ENCODE measurements at regions not wholly inside any gene's neighbourhood (a gene's known extent, or its start where the extent isn't known, plus 50 kb on each side); places are given as distances from the start of the nearest gene placed in this dataset.

DNA sequence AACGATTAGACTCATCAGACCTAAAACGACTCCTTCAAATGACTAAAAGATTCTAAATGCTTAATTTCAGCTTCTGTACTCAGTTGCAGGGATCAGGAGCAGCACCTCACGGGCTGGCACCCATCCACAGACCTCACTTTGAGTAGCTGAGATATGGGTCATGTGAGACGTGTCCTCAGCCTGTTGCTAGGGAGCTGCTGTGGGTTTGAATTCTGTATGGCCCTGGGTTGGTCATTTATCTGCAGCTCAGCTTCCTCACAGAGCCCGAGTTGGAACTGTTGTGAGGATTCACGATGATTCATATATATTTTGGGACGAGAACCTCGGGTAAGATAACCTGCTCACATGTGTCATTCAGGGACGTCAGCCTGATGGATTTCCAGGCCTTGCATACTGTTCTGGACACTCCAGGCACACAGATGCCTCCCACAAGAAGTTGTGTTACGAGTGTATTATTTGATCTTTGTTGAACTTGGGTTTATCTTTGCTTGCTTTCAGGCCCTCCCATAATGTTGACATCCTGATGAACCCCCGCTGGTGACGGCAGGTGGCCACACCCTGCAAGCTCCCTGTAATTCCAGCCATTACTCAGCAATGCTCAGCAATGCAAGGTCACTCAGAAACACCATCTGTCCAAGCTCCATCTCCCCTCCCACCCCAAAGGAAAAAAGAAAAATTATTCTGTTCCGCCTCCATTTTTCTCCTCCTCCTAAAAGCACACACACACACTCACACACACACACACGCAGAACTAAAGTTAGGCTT, 137.6 kb downstream of the RBFOX3 start:
- BruUV-seq (replicated peaks), result no TSS peak
- POLR2A ChIA-PET, result interaction anchor here (0.6 to 0.8 kb wide), 2 partner anchors 93 to 129 kb away, joined by 4 to 6 read pairs; no protein-coding TSS in a partner anchor
- Histone ChIP-seq H3K4me1 (ENCODE audit: control insufficient read depth, insufficient read depth, low read length) (peaks cover 4% of the 10 kb centered on the region; the same call in 1 of the 2 replicates), H3K27ac (ENCODE audit: low read length) (no peak overlapping the region), H3K9me3 (ENCODE audit: control insufficient read depth, insufficient read depth, low read depth, low read length) (no peaks in the 10 kb centered on the region), H3K27me3 (ENCODE audit: control insufficient read depth, insufficient read depth, low read length) (peaks cover 8% of the 10 kb centered on the region), H3K4me3 (ENCODE audit: low read depth in 2 of 2, low read length in 2 of 2) (no peak overlapping the region), H3K36me3 (ENCODE audit: control insufficient read depth, insufficient read depth, low read length) (no peaks in the 10 kb centered on the region)
- CTCF ChIA-PET, result interaction anchor here (0.9 kb wide), 1 partner anchor 41 kb away, joined by 4 read pairs; no protein-coding TSS in a partner anchor
- DNase-seq (ENCODE audit: low read depth, low spot score) (no peak), ATAC-seq (no peak; the same call in 1 of the 2 replicates)
- TF ChIP-seq SIN3A (IDR thresholded peaks at IDR 0.05; ENCODE audit: borderline replicate concordance, insufficient read depth, low read depth, low read length) (no peak), REST (IDR thresholded peaks at IDR 0.05; ENCODE audit: insufficient read depth in 1 of 2, low read depth in 2 of 2, low read length in 1 of 2) (no peak), TCF7L2 (IDR thresholded peaks at IDR 0.05; ENCODE audit: low read depth, low read length) (no peak), POLR2AphosphoS5 (IDR thresholded peaks at IDR 0.05; ENCODE audit: low read depth, low read length) (no peak)
- TF ChIP-seq, protein P1, sequence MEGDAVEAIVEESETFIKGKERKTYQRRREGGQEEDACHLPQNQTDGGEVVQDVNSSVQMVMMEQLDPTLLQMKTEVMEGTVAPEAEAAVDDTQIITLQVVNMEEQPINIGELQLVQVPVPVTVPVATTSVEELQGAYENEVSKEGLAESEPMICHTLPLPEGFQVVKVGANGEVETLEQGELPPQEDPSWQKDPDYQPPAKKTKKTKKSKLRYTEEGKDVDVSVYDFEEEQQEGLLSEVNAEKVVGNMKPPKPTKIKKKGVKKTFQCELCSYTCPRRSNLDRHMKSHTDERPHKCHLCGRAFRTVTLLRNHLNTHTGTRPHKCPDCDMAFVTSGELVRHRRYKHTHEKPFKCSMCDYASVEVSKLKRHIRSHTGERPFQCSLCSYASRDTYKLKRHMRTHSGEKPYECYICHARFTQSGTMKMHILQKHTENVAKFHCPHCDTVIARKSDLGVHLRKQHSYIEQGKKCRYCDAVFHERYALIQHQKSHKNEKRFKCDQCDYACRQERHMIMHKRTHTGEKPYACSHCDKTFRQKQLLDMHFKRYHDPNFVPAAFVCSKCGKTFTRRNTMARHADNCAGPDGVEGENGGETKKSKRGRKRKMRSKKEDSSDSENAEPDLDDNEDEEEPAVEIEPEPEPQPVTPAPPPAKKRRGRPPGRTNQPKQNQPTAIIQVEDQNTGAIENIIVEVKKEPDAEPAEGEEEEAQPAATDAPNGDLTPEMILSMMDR (IDR thresholded peaks at IDR 0.05), result no peak
- in situ Hi-C loops (cut with HindIII; ENCODE audit: low pct_unique_long_range_greater_than_20kb, low sequenced_read_pairs), result no loop called here
- intact Hi-C loops (cut with micrococcal nuclease; ENCODE audit: unreplicated experiment), result no loop called here

DNA sequence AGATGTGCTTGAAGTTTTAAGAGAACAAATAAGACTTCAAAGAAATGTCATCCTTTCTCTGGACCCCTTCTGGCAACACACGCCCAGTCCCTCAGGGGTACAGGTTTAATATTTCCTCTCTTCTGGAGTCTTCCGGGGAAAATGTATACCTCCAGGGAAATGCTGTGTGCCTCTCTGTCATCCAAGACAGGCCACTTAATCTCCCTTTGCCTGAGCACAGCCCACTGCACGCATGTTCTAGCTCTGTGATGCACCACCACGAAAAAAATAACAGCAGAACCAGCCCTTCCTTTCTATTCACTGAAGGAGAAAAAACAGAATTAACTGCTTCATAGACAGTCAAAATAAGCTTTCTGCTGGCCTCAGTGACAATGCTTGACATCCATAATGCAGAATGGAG, 140.1 kb downstream of the RBFOX3 start:
- TF ChIP-seq TCF7L2 (IDR thresholded peaks at IDR 0.05; ENCODE audit: low read depth, low read length) (no peak), REST (IDR thresholded peaks at IDR 0.05; ENCODE audit: insufficient read depth in 1 of 2, low read depth in 2 of 2, low read length in 1 of 2) (no peak), POLR2AphosphoS5 (IDR thresholded peaks at IDR 0.05; ENCODE audit: low read depth, low read length) (no peak), SIN3A (IDR thresholded peaks at IDR 0.05; ENCODE audit: borderline replicate concordance, insufficient read depth, low read depth, low read length) (no peak)
- TF ChIP-seq, protein P1 (IDR thresholded peaks at IDR 0.05), result no peak

More for the DNA sequence above, 140.1 kb downstream of the RBFOX3 start:
- no peak overlapping the region for H3K27ac ChIP-seq (ENCODE audit: low read length)
- H3K27me3 ChIP-seq (ENCODE audit: control insufficient read depth, insufficient read depth, low read length), result peaks cover 10% of the 10 kb centered on the region
- DNase-seq (ENCODE audit: low read depth, low spot score) (no peak), ATAC-seq (no peak)
- no peaks in the 10 kb centered on the region for H3K36me3 ChIP-seq (ENCODE audit: control insufficient read depth, insufficient read depth, low read length)
- ChIA-PET CTCF (interaction anchor here (0.7 kb wide), 1 partner anchor 261 kb away, joined by 3 read pairs; no protein-coding TSS in a partner anchor), POLR2A (no interaction called here)
- H3K9me3 ChIP-seq (ENCODE audit: control insufficient read depth, insufficient read depth, low read depth, low read length), result no peaks in the 10 kb centered on the region
- no peaks in the 10 kb centered on the region for H3K4me1 ChIP-seq (ENCODE audit: control insufficient read depth, insufficient read depth, low read length)
- in situ Hi-C loops (cut with HindIII; ENCODE audit: low pct_unique_long_range_greater_than_20kb, low sequenced_read_pairs) (no loop called here), intact Hi-C loops (cut with micrococcal nuclease; ENCODE audit: unreplicated experiment) (no loop called here)
- H3K4me3 ChIP-seq (ENCODE audit: low read depth in 2 of 2, low read length in 2 of 2), result no peak overlapping the region
- BruUV-seq (replicated peaks), result no TSS peak
